Endothelial cell of umbilical vein (primary cell): ENCODE measurements at regions not wholly inside any gene's neighbourhood (a gene's known extent, or its start where the extent isn't known, plus 50 kb on each side); places are given as distances from the start of the nearest gene placed in this dataset.

Experiments
- BruUV-seq: library from RNA; stranded (reverse); fragments of 400-500 nt; replicated peaks from 2 replicates; lab custom pipeline; 2021; lab: Mats Ljungman, UMichigan
- CTCF ChIA-PET: fragments of 300-600, 350-600 bp; sonication (Branson Sonifier 250); formaldehyde crosslinking; loops from one replicate; lab custom pipeline; 2021; ENCODE audit warnings: antibody characterized with exemption, inconsistent platforms; lab: Charles Lee
- POLR2A ChIA-PET: fragments of 300-600, 350-600 bp; sonication (Branson Sonifier 250); formaldehyde crosslinking; loops from one replicate; lab custom pipeline; 2021; ENCODE audit warnings: antibody characterized with exemption, inconsistent platforms; lab: Charles Lee
- DNase-seq: peaks from one replicate; pipeline ENCODE4 v3.0.0-alpha.2; 2011; ENCODE audit warnings: low read depth, low spot score
- FAIRE-seq: peaks from 2 replicates; lab custom pipeline; 2011; peaks lifted over from hg19 to GRCh38; lab: Jason Lieb, UNC
- H2AFZ ChIP-seq: 2 replicates; pipeline ENCODE4 v1.6.0; 2012; ENCODE audit warnings: low read depth, low read length, control low read depth, inconsistent platforms
- H3K27ac ChIP-seq: 2 replicates; pipeline ENCODE4 v1.5.1; 2011; ENCODE audit warnings: low read depth, mild to moderate bottlenecking, control low read depth, low read length, moderate library complexity; ENCODE audit not compliant: insufficient read depth
- H3K27me3 ChIP-seq, 2 experiments: 2 replicates each; pipeline versions ENCODE4 v1.6.0 to v1.6.1; 2011; ENCODE audit warnings: low read length in 2 of 2, mixed read lengths in 1 of 2; ENCODE audit not compliant: control insufficient read depth in 2 of 2, insufficient read depth in 2 of 2
- H3K36me3 ChIP-seq, 2 experiments: 2 replicates in 1 of 2; 3 replicates in 1 of 2; pipeline ENCODE4 v1.5.1; 2011; ENCODE audit warnings: low read length in 2 of 2, mild to moderate bottlenecking in 1 of 2, moderate library complexity in 1 of 2; ENCODE audit not compliant: control insufficient read depth in 2 of 2, insufficient read depth in 2 of 2; ENCODE audit errors: extremely low read depth in 1 of 2
- H3K4me1 ChIP-seq: 3 replicates; pipeline ENCODE4 v1.5.1; 2011; ENCODE audit warnings: mild to moderate bottlenecking, low read length; ENCODE audit not compliant: control insufficient read depth, insufficient read depth; ENCODE audit errors: extremely low read depth
- H3K4me2 ChIP-seq: 2 replicates; pipeline ENCODE4 v1.6.1; 2011; ENCODE audit warnings: low read length, control low read depth, mixed read lengths; ENCODE audit not compliant: insufficient read depth
- H3K4me3 ChIP-seq, 3 experiments: fragments of 200-600 bp in 1 of 3; sonication (generic), shearing (Covaris generic) in 1 of 3; replicated peaks in 1 of 3; 2 replicates each; pipeline ENCODE4 v1.5.1; 2011 to 2016; ENCODE audit warnings: control low read depth in 3 of 3, low read length in 3 of 3, mild to moderate bottlenecking in 2 of 3, inconsistent platforms in 1 of 3, low read depth in 1 of 3, moderate library complexity in 1 of 3; ENCODE audit not compliant: insufficient read depth in 1 of 3
- H3K79me2 ChIP-seq: 2 replicates; pipeline ENCODE4 v1.6.0; 2012; ENCODE audit warnings: low read length, inconsistent platforms; ENCODE audit not compliant: control insufficient read depth, insufficient read depth
- H3K9ac ChIP-seq: replicated peaks from 2 replicates; pipeline ENCODE3; 2011; ENCODE audit warnings: low read length, control low read depth; ENCODE audit not compliant: insufficient read depth; ENCODE audit errors: extremely low read depth
- H3K9me1 ChIP-seq: replicated peaks from 3 replicates; pipeline ENCODE4 v1.6.0; 2011; ENCODE audit warnings: mild to moderate bottlenecking, low read length; ENCODE audit not compliant: control insufficient read depth, insufficient read depth; ENCODE audit errors: extremely low read depth
- H3K9me3 ChIP-seq: replicated peaks from 2 replicates; pipeline ENCODE4 v1.5.1; 2012; ENCODE audit warnings: low read length, inconsistent platforms; ENCODE audit not compliant: control insufficient read depth, insufficient read depth
- H4K20me1 ChIP-seq: replicated peaks from 2 replicates; pipeline ENCODE3; 2011; ENCODE audit warnings: mild to moderate bottlenecking, low read length; ENCODE audit not compliant: control insufficient read depth, insufficient read depth; ENCODE audit errors: extremely low read depth
- CTCF ChIP-seq, 2 donors: IDR thresholded peaks; 1 replicate in 1 of 2; 2 replicates in 1 of 2; pipeline ENCODE4 v1.5.1; 2011; ENCODE audit warnings: low read length in 2 of 2, mild to moderate bottlenecking in 2 of 2, moderate library complexity in 2 of 2, control low read depth in 1 of 2, inconsistent platforms in 1 of 2, low read depth in 1 of 2; ENCODE audit not compliant: insufficient read depth in 1 of 2; ENCODE audit errors: extremely low read depth in 1 of 2
- EZH2 ChIP-seq: IDR thresholded peaks from 2 replicates; pipeline ENCODE4 v1.6.1; 2012; ENCODE audit warnings: borderline replicate concordance, low read depth, mild to moderate bottlenecking, moderate library complexity, low read length, inconsistent platforms; ENCODE audit not compliant: severe bottlenecking
- FOS ChIP-seq: IDR thresholded peaks from 2 replicates; pipeline ENCODE4 v1.6.1; 2011; ENCODE audit warnings: mild to moderate bottlenecking, low read length, moderate library complexity, borderline replicate concordance; ENCODE audit not compliant: insufficient read depth
- GATA2 ChIP-seq: IDR thresholded peaks from 2 replicates; pipeline ENCODE4 v1.7.0; 2011; ENCODE audit warnings: low read depth, mild to moderate bottlenecking, moderate library complexity, mixed read lengths, low read length; ENCODE audit not compliant: insufficient read length, insufficient read depth
- JUN ChIP-seq: IDR thresholded peaks from 2 replicates; pipeline ENCODE4 v1.6.1; 2011; ENCODE audit warnings: borderline replicate concordance, low read depth; ENCODE audit not compliant: insufficient read length, insufficient read depth
- MAX ChIP-seq: IDR thresholded peaks from 2 replicates; pipeline ENCODE4 v1.6.1; 2011; ENCODE audit not compliant: insufficient read depth, insufficient read length
- MYC ChIP-seq: IDR thresholded peaks from one replicate; pipeline ENCODE4 v1.6.1; 2011; ENCODE audit warnings: mild to moderate bottlenecking, low read depth, low read length
- POLR2A ChIP-seq: IDR thresholded peaks from 2 replicates; pipeline ENCODE4 v1.6.1; 2012; ENCODE audit warnings: low read depth, mild to moderate bottlenecking, control low read depth, low read length
- POLR2AphosphoS5 ChIP-seq: IDR thresholded peaks from 2 replicates; pipeline ENCODE4 v1.6.1; 2012; ENCODE audit warnings: low read depth, mild to moderate bottlenecking, control low read depth, low read length, moderate library complexity; ENCODE audit not compliant: insufficient read depth
- dilution Hi-C: fragments of 300-500 bp; cut with MboI; formaldehyde crosslinking; loops from one replicate; pipeline ENCODE4 v1.15.0; 2019; ENCODE audit warnings: low sequenced_read_pairs; ENCODE audit not compliant: extremely low pct_ligation_motif_present
- intact Hi-C: fragments of 100-400 bp; cut with micrococcal nuclease; formaldehyde crosslinking; loops from one replicate; pipeline ENCODE4 v1.10.0; 2022

DNA sequence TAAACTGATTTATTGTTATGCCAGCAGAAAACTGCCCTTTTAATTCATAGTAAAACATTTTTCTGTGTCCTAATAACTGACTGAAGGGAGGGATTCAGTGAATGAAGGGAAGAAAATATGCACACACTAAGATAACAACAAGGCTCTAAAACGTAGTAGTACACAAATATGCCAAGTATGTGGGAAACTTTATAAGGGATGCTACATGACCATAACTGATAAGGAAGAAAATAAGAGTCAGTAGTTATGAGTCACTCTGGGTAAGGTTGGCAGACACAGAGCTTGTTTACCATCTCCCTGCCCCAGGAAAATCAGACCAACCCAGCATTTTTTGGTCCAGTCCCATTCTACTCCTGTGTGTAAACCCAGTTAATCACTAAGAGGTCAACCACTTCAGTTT, 124.2 kb downstream of the RPRM start:
- TF ChIP-seq POLR2A: no peak
- no peak for TF ChIP-seq FOS
- TF ChIP-seq JUN: no peak
- no peak for TF ChIP-seq CTCF (IDR thresholded peaks at IDR 0.05; ENCODE audit: extremely low read depth in 1 of 2, insufficient read depth in 1 of 2, low read depth in 1 of 2, low read length in 2 of 2)
- TF ChIP-seq MYC: no peak
- intact Hi-C loops (no loop called here), dilution Hi-C loops (no loop called here)
- Histone ChIP-seq H3K9me3 (no peaks in the 10 kb centered on the region), H3K27ac (no peak overlapping the region), H3K9ac (no peak overlapping the region), H3K4me2 (no peak overlapping the region), H2AFZ (no peak overlapping the region), H3K27me3 (no peaks in the 10 kb centered on the region), H3K79me2 (no peaks in the 10 kb centered on the region), H3K9me1 (no peaks in the 10 kb centered on the region), H3K36me3 (no peaks in the 10 kb centered on the region), H3K4me3 (no peak overlapping the region), H3K4me1 (no peaks in the 10 kb centered on the region), H4K20me1 (no peaks in the 10 kb centered on the region)
- ChIA-PET POLR2A (no interaction called here), CTCF (no interaction called here)
- DNase-seq (no peak), FAIRE-seq (no peak)
- BruUV-seq: no TSS peak

- H3K4me2 ChIP-seq: no peak overlapping the region
- ChIA-PET POLR2A (no interaction called here), CTCF (no interaction called here)
- no peak for DNase-seq
- no peaks in the 10 kb centered on the region for H3K36me3 ChIP-seq
- H3K4me3 ChIP-seq: no peak overlapping the region
- H3K27ac ChIP-seq: no peak overlapping the region
- TF ChIP-seq JUN: no peak
- TF ChIP-seq MAX: no peak
- no peak for TF ChIP-seq MYC
- TF ChIP-seq FOS: no peak
- TF ChIP-seq POLR2A: no peak
- TF ChIP-seq CTCF (IDR thresholded peaks at IDR 0.05; ENCODE audit: extremely low read depth in 1 of 2, insufficient read depth in 1 of 2, low read depth in 1 of 2, low read length in 2 of 2): no peak
- no peak for TF ChIP-seq GATA2
- TF ChIP-seq POLR2AphosphoS5: no peak
- no peak for TF ChIP-seq EZH2
- H3K9me3 ChIP-seq: peaks cover 2% of the 10 kb centered on the region
- no peaks in the 10 kb centered on the region for H4K20me1 ChIP-seq
- no peaks in the 10 kb centered on the region for H3K27me3 ChIP-seq
- intact Hi-C loops: no loop called here
- dilution Hi-C loops: no loop called here
- H3K9ac ChIP-seq: no peak overlapping the region
- H3K9me1 ChIP-seq: no peaks in the 10 kb centered on the region
- BruUV-seq: no TSS peak
- no peak for FAIRE-seq
- H3K79me2 ChIP-seq: no peaks in the 10 kb centered on the region
- no peaks in the 10 kb centered on the region for H3K4me1 ChIP-seq
- no peak overlapping the region for H2AFZ ChIP-seq
Observed at GRCh38 chr2:153349603-153350002, 129.0 kb downstream of the RPRM start.
